ENCODE measurements at regions not wholly inside any gene's neighbourhood (a gene's known extent, or its start where the extent isn't known, plus 50 kb on each side); places are given as distances from the start of the nearest gene placed in this dataset.

DNA sequence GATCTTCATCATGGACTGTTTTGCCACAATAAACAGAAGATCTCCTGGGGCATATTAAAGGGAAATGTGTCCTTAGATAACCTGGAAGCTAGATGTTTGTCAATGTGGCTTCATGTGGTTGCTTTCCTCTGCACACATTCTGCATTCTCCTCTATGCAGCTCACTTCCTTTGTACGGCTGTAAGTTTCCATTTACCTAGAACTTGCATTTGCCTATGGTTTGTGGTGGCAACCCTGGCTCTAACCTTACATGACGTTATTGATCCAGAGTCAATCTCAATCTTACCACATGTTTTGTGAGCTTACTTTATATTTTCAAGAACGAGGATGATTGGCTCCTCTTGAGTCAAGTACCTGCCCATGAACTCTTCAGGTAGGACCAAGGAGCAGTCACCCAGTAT lies 863.1 kb downstream of the MAFB start:
- DNase-seq (ENCODE audit: low spot score) = no peak

DNA sequence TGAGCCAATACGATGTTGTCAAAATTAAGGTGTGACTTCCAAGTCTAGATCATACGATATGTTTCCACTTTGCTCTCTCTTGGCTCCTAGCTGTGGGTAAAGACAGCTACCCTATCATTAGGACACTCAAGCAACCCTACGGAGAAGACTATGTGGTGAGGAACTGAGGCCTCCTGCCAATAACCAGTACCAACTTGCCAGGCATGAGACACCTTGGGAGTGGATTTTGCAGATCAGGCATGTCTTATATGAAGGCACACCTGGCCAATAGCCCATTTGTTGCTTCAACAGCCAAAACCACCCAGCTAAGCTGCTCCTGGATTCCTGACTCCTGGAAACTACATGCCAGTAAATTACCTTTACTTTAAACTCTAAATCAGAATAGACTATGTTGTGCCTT lies 863.4 kb downstream of the DHX35 start:
- no peak for DNase-seq (ENCODE audit: low spot score)

DNA sequence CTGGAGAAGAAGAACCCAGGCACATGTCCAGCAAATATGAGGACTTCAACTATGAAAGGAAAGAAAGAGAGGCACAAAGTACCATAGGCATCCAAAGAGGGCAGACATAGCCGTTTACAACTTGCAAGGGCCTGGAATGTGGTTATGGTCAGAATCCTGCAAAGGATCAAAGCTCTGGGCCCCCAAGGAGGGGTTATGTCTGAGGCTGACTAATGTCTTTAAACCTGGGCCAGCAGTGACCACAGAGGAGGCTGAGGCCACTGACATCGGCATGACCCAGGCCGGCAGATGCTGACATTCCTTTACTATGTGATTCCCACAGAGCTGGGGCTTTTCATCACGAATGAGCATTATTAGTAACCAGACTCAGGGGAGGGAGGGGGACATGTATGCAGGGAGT lies 861.1 kb downstream of the DHX35 start:
- DNase-seq (ENCODE audit: low spot score) = no peak

DNA sequence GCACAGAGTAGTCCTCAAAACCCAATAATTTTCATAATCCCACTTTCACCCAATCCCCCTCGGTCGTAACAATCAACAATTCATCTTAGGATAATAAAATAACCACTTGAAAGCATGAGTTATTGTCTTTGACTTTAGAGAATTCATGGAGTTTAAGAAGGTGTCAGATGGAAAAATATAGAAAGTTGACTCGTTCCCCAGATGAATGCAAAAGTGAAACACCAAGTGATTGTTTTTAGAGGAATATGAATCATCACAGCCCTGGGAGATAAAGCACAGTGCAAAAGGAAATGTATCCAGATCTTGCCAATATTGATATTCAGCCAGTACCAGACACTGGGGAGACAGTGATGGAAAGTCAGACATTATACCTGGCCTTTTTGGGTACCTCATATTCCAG lies 860.5 kb downstream of the DHX35 start:
- DNase-seq (ENCODE audit: low spot score) = no peak

DNA sequence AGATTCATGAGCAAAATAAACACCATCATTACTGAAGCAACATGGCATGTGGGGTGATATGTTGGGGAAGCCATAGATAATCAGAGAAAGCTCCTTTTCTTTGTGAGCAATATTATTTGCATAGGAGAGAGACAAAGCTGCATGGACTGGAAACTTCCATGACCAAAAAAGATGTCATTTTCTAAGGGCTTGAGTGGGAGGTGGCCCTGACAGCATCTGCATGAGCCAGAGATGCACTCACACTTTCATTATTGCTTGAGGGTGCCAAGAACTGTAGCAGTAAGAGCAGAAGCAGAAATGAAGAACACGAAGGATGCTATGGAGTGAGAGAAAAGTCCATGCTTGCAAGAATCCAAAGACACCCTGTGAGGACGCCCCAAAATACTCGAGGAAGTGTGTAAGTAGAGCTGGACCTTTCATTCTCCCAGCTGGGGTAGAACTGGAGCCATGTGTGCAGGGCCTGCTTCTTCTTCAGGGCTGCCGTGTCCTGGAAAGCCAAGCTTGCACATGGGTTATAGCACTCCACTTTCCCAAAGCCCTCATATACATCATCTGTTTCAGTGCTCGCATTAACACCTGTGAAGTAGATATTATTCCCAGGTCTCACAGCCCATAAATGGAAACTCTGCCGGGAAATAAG lies 851.2 kb downstream of the DHX35 start:
- DNase-seq (ENCODE audit: low spot score) = no peak

DNA sequence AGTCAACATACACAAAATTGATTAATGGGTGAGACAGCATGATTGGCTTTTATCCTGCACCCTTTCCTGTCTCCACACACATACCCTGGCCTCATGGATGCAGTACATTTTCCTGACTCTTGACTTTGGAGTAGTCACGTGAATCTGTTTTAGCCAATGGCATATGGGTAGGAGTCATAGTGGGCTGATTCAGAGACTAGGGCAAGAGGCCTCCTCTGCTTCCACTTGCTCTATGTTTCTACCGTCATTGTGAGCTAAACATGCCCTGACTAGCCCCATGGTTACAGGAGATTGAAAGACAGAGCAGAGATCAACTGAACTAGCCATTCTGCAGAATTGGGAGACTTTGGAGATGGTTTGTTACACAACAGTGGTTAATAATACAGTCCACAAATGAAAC lies 850.0 kb downstream of the DHX35 start:
- no peak for DNase-seq (ENCODE audit: low spot score)

DNA sequence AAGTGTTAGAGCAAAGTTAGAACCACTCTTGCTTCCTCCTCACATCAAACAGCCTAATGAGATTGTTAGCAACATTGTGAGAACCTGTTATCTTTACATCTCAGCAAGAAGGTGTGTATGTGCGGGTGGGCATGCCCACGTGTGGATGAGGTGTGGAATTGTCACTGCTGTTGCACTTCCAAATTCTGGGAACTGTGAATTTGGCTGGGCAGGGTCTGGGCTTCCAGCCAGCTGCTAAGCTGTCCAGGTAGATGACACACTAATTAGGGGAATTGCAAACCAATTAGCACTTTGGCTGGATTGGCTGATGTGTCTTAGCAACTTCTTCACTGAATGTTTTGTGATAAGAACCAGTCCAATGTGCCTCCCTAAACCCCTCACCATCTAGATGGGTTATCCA lies 848.2 kb downstream of the DHX35 start:
- no peak for DNase-seq (ENCODE audit: low spot score)

DNA sequence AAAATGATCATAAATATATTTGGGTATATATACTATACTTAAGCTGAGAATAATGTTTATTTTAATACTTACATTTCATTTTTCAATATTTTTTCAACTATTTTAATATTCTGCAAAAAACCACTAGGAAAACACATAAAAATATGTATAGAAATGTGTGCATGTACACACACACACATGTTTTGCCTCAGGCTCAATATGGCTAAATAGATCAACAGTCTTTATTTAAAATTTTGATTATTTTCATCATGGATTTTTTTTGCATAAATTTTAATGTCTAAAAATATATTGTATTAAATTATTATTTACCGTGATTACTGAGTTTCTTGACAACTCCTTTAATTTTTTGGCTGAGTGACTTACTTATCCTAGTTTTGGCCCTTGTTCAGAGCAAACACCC lies 846.5 kb downstream of the DHX35 start:
- no peak for DNase-seq (ENCODE audit: low spot score)

DNA sequence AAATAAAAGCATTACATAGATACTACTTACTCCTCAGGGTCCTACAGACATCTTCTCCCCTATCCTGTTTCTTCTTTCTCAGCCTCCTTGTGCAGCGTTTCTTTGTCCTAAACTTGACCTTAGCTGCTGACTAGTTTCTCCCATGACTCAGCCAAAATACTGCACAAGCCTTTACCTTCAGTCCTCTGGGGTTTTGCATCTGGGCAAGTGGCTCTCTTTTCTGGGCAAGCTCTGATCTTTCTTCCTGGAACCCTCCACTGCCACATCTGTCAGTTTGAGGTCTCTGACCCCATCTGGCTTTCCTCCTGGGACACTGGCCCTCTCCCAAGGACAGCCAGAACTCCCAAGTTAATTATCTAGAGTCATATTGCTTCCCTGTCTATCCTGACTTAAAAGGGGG lies 838.4 kb downstream of the DHX35 start:
- DNase-seq (ENCODE audit: low spot score) = no peak

DNA sequence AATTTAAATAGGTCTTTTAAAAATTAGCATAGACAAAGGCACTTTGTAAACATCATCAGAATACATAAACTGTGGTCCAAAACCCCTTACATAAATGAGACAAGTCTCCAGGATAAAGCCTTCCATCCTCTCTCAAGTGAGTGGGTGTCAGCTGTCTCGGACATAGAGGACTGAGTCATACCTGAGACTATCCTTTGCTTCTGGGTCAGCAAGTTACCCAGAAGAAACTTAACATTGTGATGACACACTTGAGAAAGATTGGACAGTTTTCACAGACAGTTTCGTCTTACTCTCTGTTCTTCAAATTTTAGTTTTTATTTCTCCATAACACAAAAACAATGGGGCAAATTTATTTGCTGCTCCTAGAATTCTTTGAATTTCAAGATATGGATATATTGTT lies 838.0 kb downstream of the DHX35 start:
- no peak for DNase-seq (ENCODE audit: low spot score)

DNA sequence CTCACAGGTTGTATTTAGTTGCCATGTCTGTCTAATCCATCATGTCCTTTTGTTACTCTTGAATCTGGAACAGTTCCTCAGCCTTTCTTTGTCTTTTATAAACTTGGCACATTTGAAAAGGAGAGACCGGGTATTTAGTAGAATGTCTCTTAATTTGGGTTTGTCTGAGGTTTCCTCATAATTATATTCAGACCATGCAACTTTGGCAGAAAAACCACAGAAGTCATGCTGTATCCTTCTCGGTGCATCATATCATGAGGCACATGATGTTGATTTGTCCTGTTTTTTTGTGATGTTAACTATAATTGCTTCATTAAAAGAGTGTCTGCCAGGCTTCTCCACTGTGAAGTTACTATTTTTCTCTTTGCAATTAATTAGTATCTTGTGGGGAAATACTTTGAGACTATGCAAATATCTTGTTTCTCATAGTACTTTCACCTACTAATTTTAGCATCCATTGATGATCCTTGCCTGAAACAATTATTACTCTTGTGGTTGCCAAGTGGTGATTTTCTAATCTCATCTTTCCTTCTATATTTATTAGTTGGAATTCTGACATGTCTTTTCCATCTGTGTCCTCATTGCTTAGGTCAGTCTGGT lies 837.3 kb downstream of the DHX35 start:
- DNase-seq (ENCODE audit: low spot score) = no peak

DNA sequence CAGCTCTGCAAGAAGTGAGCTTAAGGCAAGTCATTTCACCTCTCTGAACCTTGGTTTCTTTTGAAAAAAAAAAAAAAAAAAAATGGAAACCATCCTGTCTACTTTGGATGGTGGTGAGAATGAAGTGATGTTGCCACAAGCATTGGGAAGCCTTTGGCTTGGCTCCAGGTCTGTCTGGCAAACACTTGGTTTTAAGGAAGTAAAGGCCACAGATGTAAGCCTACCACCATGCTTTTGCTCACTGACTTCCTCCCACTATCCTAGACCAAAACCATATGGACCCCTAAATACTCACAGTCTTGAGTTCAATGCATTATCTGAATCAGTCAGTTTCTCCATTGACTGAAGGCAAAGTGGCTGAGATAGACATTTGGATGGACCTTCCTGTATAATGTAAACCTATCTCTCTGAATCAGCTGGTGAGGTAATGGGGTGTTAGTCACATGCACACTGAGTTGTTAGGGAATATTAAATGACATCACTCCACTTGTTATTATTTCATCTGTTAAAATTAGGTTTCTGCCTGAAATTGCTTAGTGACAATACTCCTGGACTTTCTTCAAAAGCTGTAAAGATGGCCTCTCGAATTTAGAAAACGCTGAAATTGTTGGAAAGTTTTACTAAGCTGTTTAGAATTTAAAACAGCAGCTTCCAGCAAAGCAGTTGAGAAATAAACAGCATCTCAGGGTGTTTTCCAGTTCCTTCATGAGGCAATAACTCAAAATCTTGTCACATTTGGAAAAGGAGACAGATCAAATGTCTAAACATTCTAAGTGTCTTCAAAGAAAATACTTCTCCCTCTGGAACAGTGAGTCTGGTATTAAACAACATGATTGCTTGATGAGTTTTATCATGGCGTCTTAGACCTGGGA lies 833.5 kb downstream of the DHX35 start:
- no peak for DNase-seq (ENCODE audit: low spot score)

DNA sequence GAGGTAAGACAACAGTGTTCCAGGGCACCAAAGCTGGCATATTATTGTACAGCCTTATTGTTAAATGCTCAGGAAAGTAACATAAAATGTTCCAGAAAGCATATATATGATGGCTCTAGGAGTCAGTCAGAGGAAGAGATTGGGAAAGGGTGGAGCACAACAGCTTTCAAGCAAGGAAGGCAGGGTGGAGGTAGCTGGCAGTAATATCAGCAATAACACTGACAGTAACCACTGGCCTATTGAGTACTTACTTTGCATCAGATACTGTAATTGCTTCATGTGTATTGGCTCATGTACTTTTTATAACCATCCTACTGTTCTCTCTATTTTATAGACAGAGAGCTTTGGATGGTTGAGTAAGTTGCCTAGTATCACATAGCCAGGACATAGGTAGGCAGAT lies 830.2 kb downstream of the DHX35 start:
- no peak for DNase-seq (ENCODE audit: low spot score)

DNA sequence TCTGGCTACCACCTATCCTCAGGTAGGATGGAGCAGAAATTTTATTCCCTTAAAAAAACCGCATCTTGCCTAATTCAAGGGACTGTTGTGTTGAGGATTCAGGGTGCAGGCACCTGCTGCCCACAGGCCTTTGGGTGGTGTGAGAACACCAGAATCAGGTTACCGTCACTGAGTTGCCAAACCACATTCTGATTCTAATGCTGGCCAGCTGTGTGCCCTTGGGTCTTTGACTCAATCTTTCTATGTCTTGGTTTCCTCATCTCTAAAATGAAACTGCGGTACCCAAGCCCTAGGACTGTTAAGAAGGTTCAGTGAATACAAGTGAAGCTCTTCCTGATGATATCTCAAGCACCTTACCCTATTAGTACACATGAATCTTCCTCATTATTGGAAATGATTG lies 827.3 kb downstream of the DHX35 start:
- no peak for DNase-seq (ENCODE audit: low spot score)

DNA sequence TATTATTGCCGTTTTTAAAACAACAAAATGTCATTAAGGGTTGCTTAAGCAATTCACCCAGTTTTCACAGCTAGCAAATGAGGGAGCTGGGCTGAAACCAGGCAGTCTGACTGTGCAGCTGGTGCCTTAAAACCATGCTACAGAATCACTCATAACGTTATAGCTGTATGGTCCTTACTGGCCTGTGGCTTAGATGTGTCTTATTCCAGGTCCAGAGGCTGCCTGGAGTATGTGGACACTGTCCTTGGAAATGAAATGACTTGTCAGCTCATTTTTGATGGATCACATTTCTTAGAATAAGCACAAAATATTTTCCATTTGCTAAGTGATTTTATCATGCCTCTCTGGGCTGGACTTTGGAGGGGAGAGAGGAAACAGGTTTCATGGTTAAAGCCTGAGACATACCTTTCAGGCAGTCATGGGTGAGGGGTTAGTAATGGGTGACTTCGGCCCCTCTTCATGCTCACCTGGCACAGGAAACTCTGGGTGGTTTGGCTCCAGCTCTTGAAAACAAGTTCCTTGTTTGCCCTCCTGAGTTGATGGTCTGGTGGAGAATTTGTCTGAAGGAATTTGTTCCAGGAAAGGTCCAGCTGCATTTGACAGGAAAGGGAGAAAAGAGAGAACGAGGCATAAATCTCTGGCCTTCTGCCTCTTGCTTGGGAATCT lies 823.2 kb downstream of the DHX35 start:
- DNase-seq (ENCODE audit: low spot score) = no peak

DNA sequence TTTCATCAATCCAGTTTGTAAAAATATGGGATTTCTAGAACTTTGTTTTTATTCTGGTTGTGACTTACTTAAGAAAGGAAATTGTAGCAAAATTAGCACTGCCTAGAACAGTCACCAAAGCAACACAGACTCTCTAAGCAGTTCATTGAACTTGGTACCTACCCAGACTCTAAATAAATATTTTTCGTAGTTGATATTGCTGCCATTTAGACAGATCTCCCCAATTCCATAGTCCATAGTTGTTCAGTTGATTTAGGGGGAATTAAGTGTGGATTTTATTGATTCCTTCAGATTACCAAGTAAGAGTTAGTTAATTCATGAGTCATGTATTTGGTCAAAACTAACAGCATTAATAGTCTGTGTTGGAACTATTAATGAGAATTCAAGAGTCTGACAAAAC lies 822.5 kb downstream of the DHX35 start:
- DNase-seq (ENCODE audit: low spot score) = no peak

DNA sequence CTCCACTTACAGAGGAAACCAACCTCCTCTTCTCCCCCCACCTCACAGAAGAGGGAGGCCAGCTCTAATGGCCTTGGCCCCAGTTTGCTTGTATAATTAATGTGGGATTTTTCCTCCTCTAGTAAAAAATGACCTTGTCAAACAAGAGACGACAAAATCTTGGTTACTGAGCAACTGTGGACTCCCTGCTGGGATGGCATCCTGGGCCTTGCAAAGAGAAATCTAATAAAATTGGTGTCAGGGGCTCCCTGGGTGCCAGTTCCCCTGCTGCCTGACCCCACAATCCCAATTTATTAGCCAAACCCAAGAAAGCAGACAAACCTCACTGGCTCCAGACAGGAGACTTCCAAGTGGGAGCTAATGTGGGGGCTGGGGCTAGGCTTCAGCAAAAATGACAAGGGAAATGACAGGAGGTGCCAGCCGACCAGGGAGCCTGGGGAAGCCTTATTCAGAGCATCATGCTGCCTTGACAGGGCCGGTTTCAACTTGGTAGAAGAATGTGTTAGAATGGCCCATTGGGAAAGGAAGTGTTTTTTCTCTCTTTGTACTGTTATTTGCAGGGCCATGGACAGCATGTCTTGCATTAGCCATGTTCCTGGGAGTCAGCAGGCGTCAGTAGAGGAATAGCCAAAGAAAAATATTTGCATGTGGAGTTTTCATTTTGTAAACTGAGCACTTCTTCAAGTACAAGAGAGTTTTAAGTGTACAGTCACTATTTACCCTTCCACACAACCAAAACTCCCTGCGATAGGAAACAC lies 816.9 kb downstream of the DHX35 start:
- no peak for DNase-seq (ENCODE audit: low spot score)

DNA sequence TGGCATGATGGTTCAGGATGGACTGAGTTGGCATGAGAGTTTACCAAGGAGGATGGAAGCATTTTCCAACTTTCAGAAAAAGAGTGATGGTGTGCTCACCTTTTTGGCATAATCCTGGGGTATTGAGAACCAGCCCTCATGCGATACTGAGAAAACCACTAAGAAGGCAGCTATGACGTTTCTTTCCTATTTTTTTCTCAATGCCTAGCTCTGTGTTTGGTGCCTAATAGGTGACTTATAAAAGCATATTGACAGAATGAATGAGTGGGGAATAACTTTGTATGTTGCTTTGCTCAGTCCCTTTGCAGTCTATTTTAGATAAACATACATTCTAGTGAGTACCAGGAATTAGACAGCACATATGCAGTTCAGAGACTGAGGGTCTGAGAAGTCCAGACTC lies 816.3 kb downstream of the DHX35 start:
- DNase-seq (ENCODE audit: low spot score) = no peak

DNA sequence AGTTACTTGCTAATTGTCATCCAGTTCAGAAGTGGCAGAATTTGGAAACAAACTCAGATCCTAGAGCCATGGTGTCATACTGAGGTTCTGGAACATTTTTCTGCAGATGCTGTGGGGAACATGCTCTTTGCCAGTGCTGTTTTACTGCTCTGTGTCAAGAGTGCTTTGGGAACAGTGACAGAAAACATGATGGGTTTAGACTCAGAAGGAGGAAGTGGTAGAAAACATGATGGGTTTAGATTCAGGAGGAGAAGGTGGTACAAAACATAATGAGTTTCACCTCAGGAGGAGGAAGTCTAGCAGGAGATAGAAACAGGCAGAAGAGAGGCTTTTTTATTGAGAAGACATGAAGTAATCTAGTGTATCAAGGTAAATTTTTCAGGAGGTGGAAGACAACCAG lies 815.5 kb downstream of the DHX35 start:
- DNase-seq (ENCODE audit: low spot score) = no peak

DNA sequence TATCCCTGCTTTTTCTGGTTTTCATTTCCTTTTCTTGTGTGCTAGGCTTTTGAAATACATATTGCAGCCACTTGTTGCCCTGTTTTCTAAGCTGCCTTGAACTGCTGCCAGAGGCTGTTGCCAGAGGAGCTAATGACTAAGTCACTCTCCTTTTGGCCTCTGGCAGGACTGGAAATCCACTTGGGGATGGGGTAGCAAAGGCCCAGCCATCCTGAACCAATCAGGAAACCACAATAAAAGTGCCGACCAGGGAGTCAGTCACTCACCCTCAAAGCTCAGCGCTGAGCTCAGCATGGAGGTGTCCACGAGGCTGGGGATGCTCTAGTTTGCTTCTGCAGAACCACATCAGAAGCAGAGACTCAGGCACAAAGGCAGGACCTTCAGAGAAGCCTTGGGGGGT lies 813.0 kb downstream of the DHX35 start:
- no peak for DNase-seq (ENCODE audit: low spot score)

DNA sequence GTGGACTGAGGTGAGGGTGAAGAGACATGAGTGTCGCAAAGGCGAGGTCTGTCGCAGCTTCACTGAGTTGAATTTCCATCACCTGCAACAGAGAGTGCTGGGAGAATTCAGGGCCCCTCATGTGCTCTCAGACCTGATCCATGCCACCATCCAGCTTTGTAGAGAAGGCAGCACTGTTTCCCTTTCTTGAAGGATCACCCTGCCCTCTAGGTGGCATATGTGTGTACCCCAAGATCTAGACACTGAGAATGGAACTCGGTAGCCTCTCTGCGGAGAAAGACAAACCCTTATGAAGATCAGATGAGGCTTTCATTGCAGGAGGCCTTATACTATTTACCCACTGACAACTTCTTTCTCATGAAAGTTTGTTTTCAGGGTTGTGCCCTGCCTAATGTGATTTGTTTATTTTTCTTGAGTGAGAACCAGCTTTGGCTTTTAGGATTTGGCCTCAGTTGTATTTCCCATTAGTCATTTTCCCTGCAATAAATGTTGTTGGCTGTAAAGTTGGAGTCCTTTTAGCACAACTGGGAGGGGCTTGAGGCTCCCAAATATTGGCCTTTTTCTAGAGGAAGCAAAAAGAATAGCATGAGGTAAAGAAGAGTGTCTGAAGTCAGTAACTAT lies 811.3 kb downstream of the DHX35 start:
- no peak for DNase-seq (ENCODE audit: low spot score)

DNA sequence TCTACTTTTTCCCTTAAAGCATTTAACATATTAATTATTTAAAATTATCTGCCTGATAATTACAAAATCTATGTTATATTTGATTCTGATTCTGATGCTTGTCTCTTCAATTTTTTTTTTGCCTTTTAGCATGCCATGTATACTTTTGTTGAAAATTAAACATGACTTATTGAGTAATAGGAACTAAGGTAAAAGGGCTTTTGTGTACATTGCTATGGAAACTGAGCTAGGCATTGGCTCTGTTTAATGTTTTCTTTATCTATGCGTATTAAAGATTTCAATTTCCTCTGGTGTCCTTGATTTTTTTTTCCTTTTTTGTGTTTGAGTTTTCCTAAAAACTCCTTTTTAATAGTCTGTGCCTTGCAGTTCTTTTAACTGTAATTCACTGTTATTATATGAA lies 805.2 kb downstream of the DHX35 start:
- no peak for DNase-seq (ENCODE audit: low spot score)
